Stimulated activated naive CD8-positive, alpha-beta T cell treated with anti-CD3 and anti-CD28 coated beads, Interleukin-15, amount 100 ng/mL, for 72 hours (primary cell): ENCODE measurements at regions not wholly inside any gene's neighbourhood (a gene's known extent, or its start where the extent isn't known, plus 50 kb on each side); places are given as distances from the start of the nearest gene placed in this dataset.
A peak's percentile ranks its signal among the peaks of the same experiment; 100 is the strongest.
"Not testable (repeated sequence)": the region's sequence is repeated elsewhere in the genome, so short reads cannot be mapped to it uniquely, and the experiment has no call there.

Experiments used
- ATAC-seq: fragments of 150-1000 bp; cut with Tn5 transposase; 2 replicates; pipeline ENCODE4 v1.10.0; 2021; ENCODE audit warnings: mild to moderate bottlenecking, moderate library complexity
- DNase-seq, 2 donors: peaks; one replicate each; pipeline ENCODE4 v3.0.0; 2021 to 2022
- H3K27ac Mint-ChIP-seq, 2 donors: one replicate each; pipeline ENCODE4 v1.8.0; 2022; ENCODE audit warnings: mild to moderate bottlenecking in 2 of 2, mixed read lengths in 2 of 2, moderate library complexity in 2 of 2
- H3K27me3 Mint-ChIP-seq: one replicate; pipeline ENCODE4 v1.8.0; 2022; ENCODE audit warnings: mixed read lengths
- H3K4me1 Mint-ChIP-seq: one replicate; pipeline ENCODE4 v1.8.0; 2022; ENCODE audit warnings: mild to moderate bottlenecking, mixed read lengths
- H3K4me3 Mint-ChIP-seq, 2 donors: one replicate each; pipeline ENCODE4 v1.8.0; 2022; ENCODE audit warnings: mild to moderate bottlenecking in 2 of 2, mixed read lengths in 2 of 2, moderate library complexity in 1 of 2
- H3K9me3 Mint-ChIP-seq, 2 donors: one replicate each; pipeline ENCODE4 v1.8.0; 2022; ENCODE audit warnings: mixed read lengths in 2 of 2

DNA sequence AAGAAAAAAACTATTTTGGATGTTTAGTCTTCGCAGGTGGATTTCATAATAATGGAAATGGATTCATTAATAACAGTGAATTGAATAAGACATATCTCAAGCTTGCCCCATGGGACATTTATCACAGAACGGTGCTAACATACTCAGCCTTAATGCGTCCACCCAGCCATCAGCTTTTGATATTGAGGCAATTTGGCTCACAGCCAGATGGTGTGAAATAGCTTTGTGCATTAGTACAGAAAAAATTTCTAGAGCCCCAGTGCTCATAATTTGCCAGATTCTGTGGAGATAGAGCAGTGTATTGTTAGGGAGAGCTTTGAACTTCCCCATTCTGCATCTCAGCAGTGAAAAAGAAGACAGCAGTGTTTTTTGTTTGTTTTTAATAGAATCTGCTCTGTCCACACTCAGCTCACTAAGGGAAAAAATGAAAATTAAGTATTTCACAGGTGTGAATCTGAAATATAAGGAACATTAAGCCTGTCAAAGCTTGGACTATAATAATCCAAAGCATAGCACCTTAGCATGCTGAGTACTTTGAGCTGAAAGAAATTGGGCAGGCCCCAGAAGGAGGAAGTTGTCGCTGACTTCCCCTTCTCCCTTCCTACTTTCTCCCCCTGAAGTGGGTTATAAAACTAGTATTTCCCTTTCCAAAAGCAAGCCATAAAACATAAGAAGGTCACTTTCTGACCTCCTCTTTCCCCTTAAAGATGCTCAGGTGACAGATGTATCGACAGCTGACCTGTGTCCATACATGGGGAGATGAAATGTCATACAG, 295.8 kb downstream of the MAGEB5 start:
- H3K4me1 Mint-ChIP-seq: no peaks in the 10 kb centered on the region
- no peaks in the 10 kb centered on the region for H3K9me3 Mint-ChIP-seq
- no peak overlapping the region for H3K4me3 Mint-ChIP-seq
- no peak overlapping the region for H3K27ac Mint-ChIP-seq
- no peak for DNase-seq
- no peak for ATAC-seq
- no peaks in the 10 kb centered on the region for H3K27me3 Mint-ChIP-seq

DNA sequence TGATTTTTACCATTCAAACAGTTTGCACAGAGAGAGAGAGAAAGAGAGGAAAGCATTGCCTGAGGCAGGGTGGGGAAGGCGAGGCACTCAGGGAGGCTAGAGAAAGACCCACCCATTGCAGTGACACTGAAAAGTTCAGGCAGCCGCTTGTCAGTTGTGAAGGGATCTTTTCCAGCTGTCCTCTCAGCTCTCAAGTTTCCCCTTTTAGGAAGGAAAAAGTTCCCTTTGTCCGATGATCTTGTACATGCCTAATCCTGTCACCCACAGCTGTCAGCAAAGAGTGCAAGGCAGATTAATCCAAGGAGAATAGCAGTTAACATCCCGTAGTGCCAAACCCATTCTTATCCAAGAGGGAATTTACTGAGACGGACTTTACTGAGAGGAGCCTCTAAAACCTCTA, 255.0 kb downstream of the MAGEB5 start:
- Mint-ChIP-seq H3K4me1 (no peaks in the 10 kb centered on the region), H3K4me3 (no peak overlapping the region), H3K27ac (no peak overlapping the region), H3K27me3 (no peaks in the 10 kb centered on the region), H3K9me3 (no peaks in the 10 kb centered on the region)
- DNase-seq: no peak
- ATAC-seq: no peak

- ATAC-seq: no peak
- Mint-ChIP-seq H3K9me3 (no peaks in the 10 kb centered on the region), H3K27ac (no peak overlapping the region), H3K27me3 (no peaks in the 10 kb centered on the region), H3K4me3 (no peak overlapping the region), H3K4me1 (no peaks in the 10 kb centered on the region)
- DNase-seq: no peak
These were observed 250.4 kb downstream of the MAGEB5 start for GRCh38 chrX:26466387-26466786.

- H3K9me3 Mint-ChIP-seq: peaks cover 0 to 3% of the 10 kb centered on the region in 2 donors
- H3K27me3 Mint-ChIP-seq: no peaks in the 10 kb centered on the region
- no peak overlapping the region for H3K27ac Mint-ChIP-seq
- no peak for ATAC-seq
- DNase-seq: no peak
- no peaks in the 10 kb centered on the region for H3K4me1 Mint-ChIP-seq
- H3K4me3 Mint-ChIP-seq: no peak overlapping the region
These were observed 229.3 kb downstream of the MAGEB5 start for GRCh38 chrX:26445288-26445687.

GRCh38 chrX:26444417-26444816, 228.4 kb downstream of the MAGEB5 start:
- H3K9me3 Mint-ChIP-seq, H3K27me3 Mint-ChIP-seq, H3K4me3 Mint-ChIP-seq, DNase-seq, ATAC-seq, H3K27ac Mint-ChIP-seq, H3K4me1 Mint-ChIP-seq: not testable (repeated sequence)

- DNase-seq (no peak), ATAC-seq (no peak)
- Mint-ChIP-seq H3K4me3 (no peak overlapping the region), H3K27ac (no peak overlapping the region), H3K4me1 (no peaks in the 10 kb centered on the region), H3K27me3 (no peaks in the 10 kb centered on the region), H3K9me3 (no peaks in the 10 kb centered on the region)
These were observed 226.4 kb downstream of the MAGEB5 start for GRCh38 chrX:26442340-26442739.

DNA sequence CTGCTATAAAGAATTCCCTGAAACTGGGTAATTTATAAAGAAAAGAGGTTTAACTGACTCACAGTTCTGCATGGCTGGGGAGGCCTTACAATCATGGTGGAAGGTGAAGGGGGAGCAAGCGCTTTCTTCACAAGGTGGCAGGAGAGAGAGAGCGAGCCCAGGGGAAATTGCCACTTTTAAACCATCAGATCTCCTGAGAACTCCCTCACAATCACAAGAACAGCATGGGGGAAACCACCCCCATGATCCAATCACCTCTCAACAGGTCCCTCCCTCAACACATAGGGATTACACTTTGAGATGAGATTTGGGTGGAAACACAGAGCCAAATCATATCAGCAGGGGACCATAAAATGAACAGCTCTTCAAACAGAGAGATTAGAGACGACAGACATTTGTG, 198.6 kb downstream of the MAGEB5 start:
- ATAC-seq (no peak), DNase-seq (no peak)
- Mint-ChIP-seq H3K4me3 (no peak overlapping the region), H3K4me1 (no peaks in the 10 kb centered on the region), H3K27ac (peak overlapping the region in 1 of 2 donors; percentile 63), H3K27me3 (no peaks in the 10 kb centered on the region), H3K9me3 (peaks cover 0 to 5% of the 10 kb centered on the region in 2 donors)

GRCh38 chrX:26411045-26411444, 195.1 kb downstream of the MAGEB5 start:
- no peak for ATAC-seq
- H3K4me1 Mint-ChIP-seq: no peaks in the 10 kb centered on the region

DNA sequence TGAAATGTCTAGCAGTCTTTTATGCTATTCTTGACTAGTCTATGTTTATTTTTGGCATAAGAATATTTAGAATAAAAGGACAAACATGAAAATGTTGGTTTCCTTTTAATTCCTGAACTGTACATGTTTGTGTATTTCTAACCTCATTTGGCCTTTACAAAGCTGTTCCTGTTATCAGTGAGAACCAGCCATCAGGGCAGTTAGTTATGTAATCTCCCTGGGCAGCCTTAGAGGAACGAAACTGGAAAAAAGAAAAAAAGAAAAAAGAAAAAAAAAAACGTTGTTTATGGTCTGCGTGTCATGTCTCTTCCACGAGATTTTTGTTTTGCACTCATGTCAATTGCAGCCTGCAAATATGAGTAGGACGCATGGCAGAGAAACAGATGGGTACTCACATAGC, 193.7 kb downstream of the MAGEB5 start:
- Mint-ChIP-seq H3K4me1 (no peaks in the 10 kb centered on the region), H3K27ac (no peak overlapping the region), H3K27me3 (no peaks in the 10 kb centered on the region), H3K4me3 (no peak overlapping the region), H3K9me3 (no peaks in the 10 kb centered on the region)
- ATAC-seq (no peak), DNase-seq (no peak)

More at GRCh38 chrX:26411045-26411444, 195.1 kb downstream of the MAGEB5 start:
- Mint-ChIP-seq H3K9me3 (no peaks in the 10 kb centered on the region), H3K27ac (no peak overlapping the region), H3K27me3 (no peaks in the 10 kb centered on the region), H3K4me3 (no peak overlapping the region)
- no peak for DNase-seq

- Mint-ChIP-seq H3K4me1 (no peaks in the 10 kb centered on the region), H3K27ac (no peak overlapping the region), H3K9me3 (no peaks in the 10 kb centered on the region), H3K27me3 (no peaks in the 10 kb centered on the region), H3K4me3 (no peak overlapping the region)
- DNase-seq (no peak), ATAC-seq (no peak)
These were observed 171.9 kb downstream of the MAGEB5 start for GRCh38 chrX:26387906-26388305.

DNA sequence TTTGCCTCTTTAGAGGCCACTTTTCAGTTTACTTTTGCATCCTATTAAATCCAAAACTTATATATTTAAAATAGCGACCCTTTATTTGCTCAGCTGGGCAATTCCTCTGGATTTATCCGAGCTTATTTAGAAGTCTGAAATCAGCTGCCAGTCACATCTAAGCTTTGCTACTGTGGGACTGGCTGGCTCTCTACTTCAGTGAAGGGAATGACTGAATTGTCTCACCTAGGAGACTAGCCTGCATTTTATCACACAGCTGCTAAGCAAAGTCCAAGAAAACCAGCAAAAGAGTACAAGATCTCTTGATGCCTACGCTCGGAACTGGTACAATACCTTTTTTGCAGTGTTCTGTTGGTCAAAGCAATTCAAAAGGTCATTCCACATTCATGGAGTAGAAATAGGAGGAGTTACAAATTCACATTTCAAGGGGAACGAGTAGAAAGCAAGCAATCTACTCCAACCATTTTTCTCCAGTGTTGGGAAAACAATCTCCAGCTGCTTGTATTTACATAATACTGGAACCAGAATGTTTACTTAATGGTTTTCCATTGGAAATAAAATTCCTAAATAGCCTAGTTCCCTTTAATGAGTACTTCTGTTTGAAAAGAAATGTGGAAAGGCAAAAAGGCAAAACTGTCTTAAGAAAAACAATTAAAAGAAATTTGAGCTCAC, 160.2 kb downstream of the MAGEB5 start:
- Mint-ChIP-seq H3K4me3 (no peak overlapping the region), H3K27ac (no peak overlapping the region), H3K4me1 (no peaks in the 10 kb centered on the region), H3K9me3 (no peaks in the 10 kb centered on the region), H3K27me3 (no peaks in the 10 kb centered on the region)
- no peak for ATAC-seq
- no peak for DNase-seq

DNA sequence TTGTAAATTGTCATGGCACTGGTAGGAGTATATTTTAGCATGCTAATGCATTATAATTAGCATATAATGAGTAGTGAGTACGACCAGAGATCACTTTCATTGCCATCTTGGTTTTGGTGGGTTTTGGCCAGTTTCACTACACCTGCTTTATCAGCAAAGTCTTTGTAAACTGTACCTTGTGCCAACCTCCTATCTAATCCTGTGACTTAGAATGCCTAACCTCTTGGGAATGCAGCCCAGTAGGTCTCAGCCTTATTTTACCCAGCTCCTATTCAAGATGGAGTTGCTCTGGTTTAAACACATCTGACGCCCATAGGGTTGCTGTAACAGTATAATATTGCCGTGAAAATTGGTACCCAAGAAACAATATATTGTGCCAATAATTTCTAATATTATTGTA, 159.4 kb downstream of the MAGEB5 start:
- H3K4me1 Mint-ChIP-seq: no peaks in the 10 kb centered on the region
- no peak for ATAC-seq
- no peak for DNase-seq
- no peaks in the 10 kb centered on the region for H3K27me3 Mint-ChIP-seq
- H3K9me3 Mint-ChIP-seq: no peaks in the 10 kb centered on the region
- no peak overlapping the region for H3K27ac Mint-ChIP-seq
- H3K4me3 Mint-ChIP-seq: no peak overlapping the region

DNA sequence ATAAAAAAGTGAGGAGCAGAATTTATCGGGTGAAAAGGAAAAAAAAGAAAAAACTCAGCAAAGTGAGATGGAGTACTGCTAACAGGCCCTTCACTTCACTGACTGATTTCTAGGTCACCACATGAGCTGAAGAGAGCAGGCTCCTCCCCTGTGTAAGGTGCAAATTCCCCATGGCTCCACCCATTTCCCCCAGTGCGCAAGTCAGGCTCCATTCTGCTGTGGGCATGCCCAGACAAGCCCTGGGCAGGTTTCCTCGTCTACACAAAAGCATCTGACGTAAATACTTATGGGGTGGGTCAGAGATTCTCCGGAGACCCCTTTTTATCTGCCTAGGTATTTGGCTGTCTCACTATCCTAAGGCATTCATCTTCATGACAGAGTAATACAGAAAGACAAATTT, 157.9 kb downstream of the MAGEB5 start:
- Mint-ChIP-seq H3K9me3 (no peaks in the 10 kb centered on the region), H3K27ac (no peak overlapping the region), H3K4me3 (no peak overlapping the region), H3K4me1 (no peaks in the 10 kb centered on the region), H3K27me3 (no peaks in the 10 kb centered on the region)
- DNase-seq: no peak
- no peak for ATAC-seq

DNA sequence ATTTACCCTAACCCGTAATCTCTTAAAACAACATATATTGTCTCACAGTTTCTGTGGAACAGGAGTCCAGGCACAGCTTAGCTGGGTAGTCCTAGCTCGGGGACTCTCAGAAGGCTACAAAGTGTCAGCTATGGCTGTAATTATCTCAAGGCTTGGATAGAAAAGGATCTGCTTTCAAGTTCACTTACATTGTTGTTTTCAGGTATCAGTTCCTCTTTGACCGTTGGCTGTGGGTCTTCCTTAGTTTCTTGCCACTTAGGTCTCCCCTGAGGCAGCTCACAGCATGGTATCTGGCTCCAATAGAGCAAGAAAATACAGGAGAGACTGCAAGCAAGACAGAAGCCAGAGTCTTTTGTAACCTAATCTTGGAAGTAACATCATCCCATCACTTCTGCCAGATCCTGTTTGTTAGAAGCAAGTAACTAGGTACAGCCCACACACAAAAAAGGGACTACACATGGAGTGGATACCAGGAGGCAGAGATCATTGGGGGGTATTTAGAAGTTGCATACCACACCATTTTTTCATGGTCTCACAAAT, 137.0 kb downstream of the MAGEB5 start:
- DNase-seq (no peak), ATAC-seq (no peak)
- Mint-ChIP-seq H3K4me1 (no peaks in the 10 kb centered on the region), H3K27ac (no peak overlapping the region), H3K4me3 (no peak overlapping the region), H3K9me3 (no peaks in the 10 kb centered on the region), H3K27me3 (no peaks in the 10 kb centered on the region)

- Mint-ChIP-seq H3K9me3 (no peaks in the 10 kb centered on the region), H3K4me3 (no peak overlapping the region), H3K4me1 (no peaks in the 10 kb centered on the region), H3K27me3 (no peaks in the 10 kb centered on the region), H3K27ac (no peak overlapping the region)
- ATAC-seq: no peak
- no peak for DNase-seq
These were observed 131.2 kb downstream of the MAGEB5 start for GRCh38 chrX:26347171-26347570.

DNA sequence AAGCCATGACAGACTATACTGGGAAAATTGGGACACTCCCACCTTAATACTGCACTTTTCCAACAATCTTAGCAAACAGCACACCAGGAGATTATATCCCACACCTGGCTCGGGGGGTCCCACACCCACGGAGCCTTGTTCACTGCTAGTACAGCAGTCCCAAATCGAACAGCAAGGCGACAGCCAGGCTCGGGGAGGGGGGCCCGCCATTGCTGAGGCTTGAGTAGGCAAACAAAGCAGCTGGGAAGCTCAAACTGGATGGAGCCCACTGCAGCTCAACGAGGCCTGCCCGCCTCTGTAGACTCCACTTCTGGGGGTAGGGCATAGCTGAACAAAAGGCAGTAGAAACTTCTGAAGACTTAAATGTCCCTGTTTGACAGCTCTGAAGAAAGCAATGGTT, 118.3 kb downstream of the MAGEB5 start:
- Mint-ChIP-seq H3K9me3 (peaks cover 0 to 7% of the 10 kb centered on the region in 2 donors), H3K4me1 (no peaks in the 10 kb centered on the region), H3K27ac (no peak overlapping the region), H3K4me3 (no peak overlapping the region), H3K27me3 (no peaks in the 10 kb centered on the region)
- no peak for ATAC-seq
- no peak for DNase-seq
